ENCODE measurements at regions not wholly inside any gene's neighbourhood (a gene's known extent, or its start where the extent isn't known, plus 50 kb on each side); places are given as distances from the start of the nearest gene placed in this dataset.

DNA sequence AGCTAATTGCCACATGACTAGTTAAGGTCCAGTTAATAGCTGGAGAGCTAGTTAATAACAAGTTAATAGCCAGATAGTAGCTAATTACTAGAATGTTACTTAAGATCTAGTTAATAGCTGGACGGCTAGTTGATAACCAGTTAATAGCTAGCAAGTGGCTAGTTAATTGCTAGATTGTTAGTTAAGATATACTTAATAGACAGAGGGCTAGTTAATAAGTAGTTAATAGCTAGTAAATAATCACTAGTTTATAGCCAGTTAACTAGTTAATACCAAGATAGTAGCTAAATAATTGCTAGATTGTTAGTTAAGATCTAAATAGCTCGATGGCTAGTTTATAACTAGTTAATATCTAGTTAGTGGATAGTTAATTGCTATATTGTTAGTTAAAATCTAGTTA is 632.6 kb upstream of the CT83 start:
- BruUV-seq (replicated peaks), result no TSS peak
- no peak for ATAC-seq
- RAD21 ChIA-PET (ENCODE audit: low non-redundant PET in 1 of 2, low total read pairs in 2 of 2, uncharacterized antibody in 2 of 2, unreplicated experiment in 2 of 2), result no interaction called here

More for the DNA sequence above, 632.6 kb upstream of the CT83 start:
- POLR2A ChIA-PET, result no interaction called here
- no peaks in the 10 kb centered on the region for H3K9me3 ChIP-seq (ENCODE audit: control insufficient read depth in 1 of 2, insufficient read depth in 1 of 2, low read depth in 1 of 2, low read length in 2 of 2)
- H3K27ac ChIP-seq (ENCODE audit: low read depth, low read length), result no peak overlapping the region
- H3K27me3 ChIP-seq (ENCODE audit: insufficient read depth, low read length), result no peaks in the 10 kb centered on the region
- DNase-seq (ENCODE audit: low read depth, low spot score), result no peak
- TF ChIP-seq, protein P1, sequence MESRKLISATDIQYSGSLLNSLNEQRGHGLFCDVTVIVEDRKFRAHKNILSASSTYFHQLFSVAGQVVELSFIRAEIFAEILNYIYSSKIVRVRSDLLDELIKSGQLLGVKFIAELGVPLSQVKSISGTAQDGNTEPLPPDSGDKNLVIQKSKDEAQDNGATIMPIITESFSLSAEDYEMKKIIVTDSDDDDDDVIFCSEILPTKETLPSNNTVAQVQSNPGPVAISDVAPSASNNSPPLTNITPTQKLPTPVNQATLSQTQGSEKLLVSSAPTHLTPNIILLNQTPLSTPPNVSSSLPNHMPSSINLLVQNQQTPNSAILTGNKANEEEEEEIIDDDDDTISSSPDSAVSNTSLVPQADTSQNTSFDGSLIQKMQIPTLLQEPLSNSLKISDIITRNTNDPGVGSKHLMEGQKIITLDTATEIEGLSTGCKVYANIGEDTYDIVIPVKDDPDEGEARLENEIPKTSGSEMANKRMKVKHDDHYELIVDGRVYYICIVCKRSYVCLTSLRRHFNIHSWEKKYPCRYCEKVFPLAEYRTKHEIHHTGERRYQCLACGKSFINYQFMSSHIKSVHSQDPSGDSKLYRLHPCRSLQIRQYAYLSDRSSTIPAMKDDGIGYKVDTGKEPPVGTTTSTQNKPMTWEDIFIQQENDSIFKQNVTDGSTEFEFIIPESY (IDR thresholded peaks at IDR 0.05; ENCODE audit: extremely low read depth, insufficient replicate concordance, low read length), result no peak
- TF ChIP-seq EZH2phosphoT487 (IDR thresholded peaks at IDR 0.05; ENCODE audit: borderline replicate concordance) (no peak), ZFX (IDR thresholded peaks at IDR 0.05) (no peak), FOSL1 (IDR thresholded peaks at IDR 0.05; ENCODE audit: low read depth) (no peak), ZNF274 (IDR thresholded peaks at IDR 0.05; ENCODE audit: low read depth, low read length) (no peak), CEBPB (IDR thresholded peaks at IDR 0.05; ENCODE audit: low read depth) (no peak), TCF7L2 (IDR thresholded peaks at IDR 0.05; ENCODE audit: borderline replicate concordance, extremely low read depth, insufficient read depth, insufficient read length) (no peak), SP1 (IDR thresholded peaks at IDR 0.05; ENCODE audit: low read depth) (no peak), EZH2 (IDR thresholded peaks at IDR 0.05) (no peak), SIN3A (IDR thresholded peaks at IDR 0.05; ENCODE audit: low read depth) (no peak), POLR2A (IDR thresholded peaks at IDR 0.05; ENCODE audit: borderline replicate concordance, extremely low read depth, insufficient read depth, insufficient read length) (no peak), EGR1 (IDR thresholded peaks at IDR 0.05; ENCODE audit: low read depth) (no peak), RAD21 (IDR thresholded peaks at IDR 0.05; ENCODE audit: low read depth) (no peak)
- TF ChIP-seq, protein P2, sequence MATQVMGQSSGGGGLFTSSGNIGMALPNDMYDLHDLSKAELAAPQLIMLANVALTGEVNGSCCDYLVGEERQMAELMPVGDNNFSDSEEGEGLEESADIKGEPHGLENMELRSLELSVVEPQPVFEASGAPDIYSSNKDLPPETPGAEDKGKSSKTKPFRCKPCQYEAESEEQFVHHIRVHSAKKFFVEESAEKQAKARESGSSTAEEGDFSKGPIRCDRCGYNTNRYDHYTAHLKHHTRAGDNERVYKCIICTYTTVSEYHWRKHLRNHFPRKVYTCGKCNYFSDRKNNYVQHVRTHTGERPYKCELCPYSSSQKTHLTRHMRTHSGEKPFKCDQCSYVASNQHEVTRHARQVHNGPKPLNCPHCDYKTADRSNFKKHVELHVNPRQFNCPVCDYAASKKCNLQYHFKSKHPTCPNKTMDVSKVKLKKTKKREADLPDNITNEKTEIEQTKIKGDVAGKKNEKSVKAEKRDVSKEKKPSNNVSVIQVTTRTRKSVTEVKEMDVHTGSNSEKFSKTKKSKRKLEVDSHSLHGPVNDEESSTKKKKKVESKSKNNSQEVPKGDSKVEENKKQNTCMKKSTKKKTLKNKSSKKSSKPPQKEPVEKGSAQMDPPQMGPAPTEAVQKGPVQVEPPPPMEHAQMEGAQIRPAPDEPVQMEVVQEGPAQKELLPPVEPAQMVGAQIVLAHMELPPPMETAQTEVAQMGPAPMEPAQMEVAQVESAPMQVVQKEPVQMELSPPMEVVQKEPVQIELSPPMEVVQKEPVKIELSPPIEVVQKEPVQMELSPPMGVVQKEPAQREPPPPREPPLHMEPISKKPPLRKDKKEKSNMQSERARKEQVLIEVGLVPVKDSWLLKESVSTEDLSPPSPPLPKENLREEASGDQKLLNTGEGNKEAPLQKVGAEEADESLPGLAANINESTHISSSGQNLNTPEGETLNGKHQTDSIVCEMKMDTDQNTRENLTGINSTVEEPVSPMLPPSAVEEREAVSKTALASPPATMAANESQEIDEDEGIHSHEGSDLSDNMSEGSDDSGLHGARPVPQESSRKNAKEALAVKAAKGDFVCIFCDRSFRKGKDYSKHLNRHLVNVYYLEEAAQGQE (IDR thresholded peaks at IDR 0.05; ENCODE audit: low read depth), result no peak
- TF ChIP-seq, protein P3, sequence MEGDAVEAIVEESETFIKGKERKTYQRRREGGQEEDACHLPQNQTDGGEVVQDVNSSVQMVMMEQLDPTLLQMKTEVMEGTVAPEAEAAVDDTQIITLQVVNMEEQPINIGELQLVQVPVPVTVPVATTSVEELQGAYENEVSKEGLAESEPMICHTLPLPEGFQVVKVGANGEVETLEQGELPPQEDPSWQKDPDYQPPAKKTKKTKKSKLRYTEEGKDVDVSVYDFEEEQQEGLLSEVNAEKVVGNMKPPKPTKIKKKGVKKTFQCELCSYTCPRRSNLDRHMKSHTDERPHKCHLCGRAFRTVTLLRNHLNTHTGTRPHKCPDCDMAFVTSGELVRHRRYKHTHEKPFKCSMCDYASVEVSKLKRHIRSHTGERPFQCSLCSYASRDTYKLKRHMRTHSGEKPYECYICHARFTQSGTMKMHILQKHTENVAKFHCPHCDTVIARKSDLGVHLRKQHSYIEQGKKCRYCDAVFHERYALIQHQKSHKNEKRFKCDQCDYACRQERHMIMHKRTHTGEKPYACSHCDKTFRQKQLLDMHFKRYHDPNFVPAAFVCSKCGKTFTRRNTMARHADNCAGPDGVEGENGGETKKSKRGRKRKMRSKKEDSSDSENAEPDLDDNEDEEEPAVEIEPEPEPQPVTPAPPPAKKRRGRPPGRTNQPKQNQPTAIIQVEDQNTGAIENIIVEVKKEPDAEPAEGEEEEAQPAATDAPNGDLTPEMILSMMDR (IDR thresholded peaks at IDR 0.05 in 2 of 3, conservative IDR thresholded peaks at IDR 0.05 in 1 of 3; ENCODE audit: borderline replicate concordance in 1 of 3, insufficient read depth in 1 of 3, low read depth in 2 of 3, low read length in 2 of 3), result no peak
- TF ChIP-seq, protein P4, sequence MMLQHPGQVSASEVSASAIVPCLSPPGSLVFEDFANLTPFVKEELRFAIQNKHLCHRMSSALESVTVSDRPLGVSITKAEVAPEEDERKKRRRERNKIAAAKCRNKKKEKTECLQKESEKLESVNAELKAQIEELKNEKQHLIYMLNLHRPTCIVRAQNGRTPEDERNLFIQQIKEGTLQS (IDR thresholded peaks at IDR 0.05), result no peak
- H3K79me2 ChIP-seq (ENCODE audit: insufficient read depth, low read length), result no peaks in the 10 kb centered on the region
- H2AFZ ChIP-seq (ENCODE audit: low read depth, low read length, poor library complexity, severe bottlenecking), result no peak overlapping the region
- no peaks in the 10 kb centered on the region for H4K20me1 ChIP-seq (ENCODE audit: insufficient read depth)
- intact Hi-C loops (cut with micrococcal nuclease), result no loop called here
- no peaks in the 10 kb centered on the region for H3K9me2 ChIP-seq (ENCODE audit: insufficient read depth)
- CTCF ChIA-PET, result no interaction called here
- H3K9ac ChIP-seq (ENCODE audit: low read length), result no peak overlapping the region
- H3K4me1 ChIP-seq (ENCODE audit: control insufficient read depth in 1 of 2, insufficient read depth in 2 of 2, low read length in 2 of 2), result no peaks in the 10 kb centered on the region
- H3K4me2 ChIP-seq (ENCODE audit: low read length), result no peak overlapping the region
- no peak overlapping the region for H3K4me3 ChIP-seq (replicated peaks in 1 of 2; ENCODE audit: low read depth in 1 of 2, low read length in 2 of 2)
- H3K36me3 ChIP-seq (ENCODE audit: control insufficient read depth in 1 of 2, insufficient read depth in 2 of 2, low read length in 2 of 2), result no peaks in the 10 kb centered on the region

All from HCT116 (cell line).